22Rv1 (cell line): ENCODE measurements at regions not wholly inside any gene's neighbourhood (a gene's known extent, or its start where the extent isn't known, plus 50 kb on each side); places are given as distances from the start of the nearest gene placed in this dataset.

ENCODE experiments used
- H3K27ac ChIP-seq: fragments of 450-650 bp; 2 replicates; pipeline ENCODE4 v1.5.1; 2017
- ZFX ChIP-seq: fragments of 450-650 bp; IDR thresholded peaks from 2 replicates; pipeline ENCODE4 v1.6.1; 2017; ENCODE audit warnings: antibody characterized with exemption, borderline replicate concordance
- TF ChIP-seq, protein P1 (sequence below): fragments of 450-650 bp; IDR thresholded peaks from 2 replicates; pipeline ENCODE4 v1.5.1; 2017; ENCODE audit warnings: mild to moderate bottlenecking

DNA sequence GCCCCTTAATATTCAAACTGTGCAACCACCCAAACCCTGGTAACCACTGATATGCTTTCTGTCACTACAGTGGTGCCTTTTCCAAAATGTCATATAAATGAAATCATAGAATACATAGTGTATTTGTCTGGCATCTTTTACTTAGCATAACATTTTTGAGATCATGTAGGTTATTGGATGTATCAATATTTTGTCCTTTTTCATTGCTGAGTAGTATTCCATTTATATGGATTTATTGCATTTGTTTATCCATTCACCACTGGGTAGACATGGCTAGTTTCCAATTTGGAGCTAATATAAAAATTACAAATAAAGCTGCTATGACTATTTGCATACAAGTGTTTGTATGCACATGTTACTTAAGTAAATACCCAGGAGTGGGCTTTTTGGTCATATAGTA is 121.6 kb downstream of the TMEM144 start:
- no peak overlapping the region for H3K27ac ChIP-seq
- TF ChIP-seq, protein P1, sequence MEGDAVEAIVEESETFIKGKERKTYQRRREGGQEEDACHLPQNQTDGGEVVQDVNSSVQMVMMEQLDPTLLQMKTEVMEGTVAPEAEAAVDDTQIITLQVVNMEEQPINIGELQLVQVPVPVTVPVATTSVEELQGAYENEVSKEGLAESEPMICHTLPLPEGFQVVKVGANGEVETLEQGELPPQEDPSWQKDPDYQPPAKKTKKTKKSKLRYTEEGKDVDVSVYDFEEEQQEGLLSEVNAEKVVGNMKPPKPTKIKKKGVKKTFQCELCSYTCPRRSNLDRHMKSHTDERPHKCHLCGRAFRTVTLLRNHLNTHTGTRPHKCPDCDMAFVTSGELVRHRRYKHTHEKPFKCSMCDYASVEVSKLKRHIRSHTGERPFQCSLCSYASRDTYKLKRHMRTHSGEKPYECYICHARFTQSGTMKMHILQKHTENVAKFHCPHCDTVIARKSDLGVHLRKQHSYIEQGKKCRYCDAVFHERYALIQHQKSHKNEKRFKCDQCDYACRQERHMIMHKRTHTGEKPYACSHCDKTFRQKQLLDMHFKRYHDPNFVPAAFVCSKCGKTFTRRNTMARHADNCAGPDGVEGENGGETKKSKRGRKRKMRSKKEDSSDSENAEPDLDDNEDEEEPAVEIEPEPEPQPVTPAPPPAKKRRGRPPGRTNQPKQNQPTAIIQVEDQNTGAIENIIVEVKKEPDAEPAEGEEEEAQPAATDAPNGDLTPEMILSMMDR = no peak
- no peak for TF ChIP-seq ZFX

DNA sequence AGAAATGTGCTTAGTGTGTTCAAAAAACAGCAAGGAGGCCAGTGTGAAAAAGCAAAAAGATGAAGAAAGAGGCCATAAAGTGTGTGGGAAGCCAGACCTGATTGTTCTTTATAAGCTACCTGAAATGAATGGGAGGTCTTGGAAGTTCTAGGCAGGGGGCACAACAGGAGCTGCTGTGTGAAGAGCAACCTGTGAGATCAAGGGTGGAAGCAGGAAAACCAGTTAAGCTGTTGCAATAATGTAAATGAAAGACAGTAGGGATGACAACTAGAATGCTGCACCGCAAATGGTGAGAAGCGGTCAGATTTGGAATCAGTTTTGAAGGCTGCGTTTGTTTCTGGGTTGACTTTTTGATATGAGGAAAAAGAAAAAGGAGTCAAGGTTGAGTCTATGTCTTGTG is 123.5 kb downstream of the TMEM144 start:
- TF ChIP-seq ZFX = no peak
- TF ChIP-seq, protein P1 = no peak
- H3K27ac ChIP-seq = no peak overlapping the region

DNA sequence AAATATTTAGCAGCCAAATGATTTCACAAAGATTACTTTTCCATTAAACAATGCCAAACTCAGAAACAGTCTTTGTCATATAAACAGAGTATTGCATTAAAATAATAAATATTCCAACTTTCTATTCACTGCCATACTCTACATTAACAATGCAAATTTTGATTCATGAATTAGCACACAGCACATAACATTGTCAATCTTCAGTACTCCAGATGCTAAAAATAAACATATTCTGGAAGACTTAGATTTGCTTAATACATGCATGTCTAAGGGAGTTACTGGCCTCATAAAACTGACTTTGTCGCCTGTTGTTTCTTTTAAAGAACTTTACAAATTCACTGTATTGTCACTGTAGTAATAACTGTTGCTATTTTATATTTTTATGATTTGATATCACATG is 131.6 kb downstream of the TMEM144 start:
- TF ChIP-seq ZFX = no peak
- TF ChIP-seq, protein P1 = no peak
- no peak overlapping the region for H3K27ac ChIP-seq

DNA sequence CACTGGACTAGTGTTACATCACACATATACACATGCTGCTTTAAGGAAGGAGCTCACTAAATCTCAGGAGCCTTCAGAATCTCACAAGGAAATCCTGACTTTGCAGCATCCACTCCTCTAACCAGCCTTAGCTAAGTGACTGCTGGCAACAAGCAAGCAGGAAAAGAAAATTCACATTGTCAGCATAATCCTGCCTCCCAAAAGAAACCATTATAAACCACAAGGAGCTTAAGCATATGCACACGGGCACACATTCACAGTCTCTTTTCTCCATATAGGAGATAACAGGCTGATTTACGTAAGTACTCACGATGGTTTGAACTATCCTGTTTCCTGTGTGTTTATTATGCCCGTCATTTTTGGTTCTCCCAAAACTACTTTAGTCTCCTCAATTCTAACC is 136.3 kb downstream of the TMEM144 start:
- no peak overlapping the region for H3K27ac ChIP-seq
- TF ChIP-seq ZFX = no peak
- TF ChIP-seq, protein P1 = no peak

DNA sequence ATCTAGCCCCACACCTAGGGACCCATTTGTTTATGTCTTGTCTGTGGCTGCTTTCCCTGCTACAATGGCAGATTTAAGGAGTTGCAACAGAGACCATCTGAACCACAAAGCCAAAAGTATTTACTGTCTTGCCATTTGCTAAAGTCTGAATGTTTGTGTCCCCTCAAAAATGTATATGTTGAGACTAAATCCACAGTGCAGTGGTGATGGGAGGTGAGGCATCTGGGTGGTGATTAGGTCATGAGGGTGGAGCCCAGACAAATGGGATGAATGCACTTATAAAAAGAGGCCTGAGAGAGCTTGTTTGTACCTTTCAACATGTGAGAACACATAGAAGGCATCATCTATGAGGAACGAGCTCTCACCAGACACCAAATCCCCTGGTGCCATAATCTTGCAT is 137.3 kb downstream of the TMEM144 start:
- TF ChIP-seq, protein P1 = no peak
- TF ChIP-seq ZFX = no peak
- no peak overlapping the region for H3K27ac ChIP-seq

DNA sequence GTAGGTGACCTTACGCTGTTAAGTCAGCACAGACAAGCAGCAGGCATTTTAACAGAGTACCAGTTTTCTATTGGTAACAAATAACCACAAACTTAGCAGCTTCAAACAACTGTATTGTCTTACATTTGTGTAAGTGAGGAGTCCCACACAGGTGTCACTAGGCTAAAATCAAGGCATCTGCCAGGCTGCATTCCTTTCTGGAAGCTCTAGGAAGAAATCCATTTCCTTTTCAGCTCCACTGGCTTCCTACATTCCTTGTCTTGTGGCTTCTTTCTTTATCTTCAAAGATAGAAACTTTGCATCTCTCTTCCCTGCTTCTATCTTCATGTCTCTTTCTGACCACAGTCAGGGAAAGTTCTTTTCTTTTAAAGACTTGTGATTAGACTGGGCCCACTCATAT is 139.9 kb downstream of the TMEM144 start:
- no peak for TF ChIP-seq ZFX
- TF ChIP-seq, protein P1 = no peak

DNA sequence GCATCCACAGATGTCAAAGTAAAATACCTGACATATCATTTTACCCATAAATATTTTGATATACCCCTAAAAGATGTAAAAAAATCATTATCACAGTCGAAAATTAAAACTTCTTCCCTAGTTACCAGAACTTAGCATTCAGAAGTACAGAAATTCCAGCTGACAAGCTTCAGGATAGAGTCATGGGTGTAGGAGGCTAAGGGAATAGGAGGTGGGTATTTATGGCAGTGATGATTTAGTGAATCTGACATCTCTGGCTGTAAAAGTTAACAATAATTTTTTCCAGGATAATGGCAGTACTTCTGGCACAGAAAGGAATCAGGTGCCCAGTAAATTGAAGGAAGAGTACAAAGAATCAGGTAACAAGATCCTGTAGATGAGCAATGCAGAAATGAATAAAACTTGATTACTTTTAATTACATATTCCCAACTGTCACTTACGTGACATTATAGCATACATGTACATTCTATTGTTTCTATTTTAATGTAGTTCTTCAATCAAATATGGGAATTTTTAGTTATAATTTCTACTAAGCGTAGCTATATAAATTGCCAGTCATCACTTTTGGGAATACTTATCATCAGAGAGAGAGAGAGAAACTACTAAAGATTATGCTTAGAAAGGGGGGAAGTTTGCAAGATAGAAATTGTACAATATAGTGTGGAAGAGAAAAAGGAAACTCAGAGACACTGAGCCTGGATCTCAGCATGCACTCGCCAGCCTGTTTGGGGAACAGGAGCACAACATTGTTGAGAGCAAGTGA is 143.4 kb downstream of the TMEM144 start:
- TF ChIP-seq, protein P1 = no peak
- TF ChIP-seq ZFX = no peak

More for the DNA sequence above, 139.9 kb downstream of the TMEM144 start:
- no peak overlapping the region for H3K27ac ChIP-seq

More for the DNA sequence above, 143.4 kb downstream of the TMEM144 start:
- H3K27ac ChIP-seq = no peak overlapping the region
